Astrocyte (in vitro differentiated cells and primary cell): ENCODE measurements at regions not wholly inside any gene's neighbourhood (a gene's known extent, or its start where the extent isn't known, plus 50 kb on each side); places are given as distances from the start of the nearest gene placed in this dataset.

Experiments
- DNase-seq: peaks from one replicate; pipeline ENCODE4 v3.0.0-alpha.2; 2010; ENCODE audit warnings: low read depth
- FAIRE-seq: peaks from 2 replicates; lab custom pipeline; 2011; peaks lifted over from hg19 to GRCh38; lab: Jason Lieb, UNC
- H2AFZ ChIP-seq: 2 replicates; pipeline ENCODE4 v1.6.0; 2012; ENCODE audit warnings: low read depth, low read length, inconsistent platforms
- H3K27ac ChIP-seq: 2 replicates; pipeline ENCODE4 v1.5.1; 2011; ENCODE audit warnings: low read depth, low read length, inconsistent platforms
- H3K27me3 ChIP-seq: 2 replicates; pipeline ENCODE4 v1.6.0; 2011; ENCODE audit warnings: low read length, inconsistent platforms; ENCODE audit not compliant: insufficient read depth
- H3K36me3 ChIP-seq: 2 replicates; pipeline ENCODE4 v1.5.1; 2011; ENCODE audit warnings: low read length, inconsistent platforms; ENCODE audit not compliant: insufficient read depth
- H3K4me1 ChIP-seq: 2 replicates; pipeline ENCODE4 v1.5.1; 2011; ENCODE audit warnings: low read length, inconsistent platforms; ENCODE audit not compliant: insufficient read depth
- H3K4me2 ChIP-seq: 2 replicates; pipeline ENCODE4 v1.6.0; 2012; ENCODE audit warnings: low read length, inconsistent platforms
- H3K4me3 ChIP-seq: 2 replicates; pipeline ENCODE4 v1.5.1; 2011; ENCODE audit warnings: low read depth, mild to moderate bottlenecking, low read length, inconsistent platforms; ENCODE audit not compliant: insufficient read depth
- H3K79me2 ChIP-seq: 2 replicates; pipeline ENCODE4 v1.6.0; 2012; ENCODE audit warnings: mild to moderate bottlenecking, low read length, inconsistent platforms; ENCODE audit not compliant: insufficient read depth
- H3K9ac ChIP-seq: 2 replicates; pipeline ENCODE4 v1.6.0; 2012; ENCODE audit warnings: mild to moderate bottlenecking, low read length, inconsistent platforms
- H3K9me3 ChIP-seq: 2 replicates; pipeline ENCODE4 v1.5.1; 2012; ENCODE audit warnings: low read depth, mild to moderate bottlenecking, low read length, inconsistent platforms; ENCODE audit not compliant: insufficient read depth
- H4K20me1 ChIP-seq: 2 replicates; pipeline ENCODE4 v1.6.0; 2012; ENCODE audit warnings: low read length, inconsistent platforms; ENCODE audit not compliant: insufficient read depth
- H3K27ac Mint-ChIP-seq: one replicate; pipeline ENCODE4 v1.8.0; 2021; ENCODE audit warnings: mild to moderate bottlenecking, mixed read lengths; ENCODE audit not compliant: unreplicated experiment
- H3K27me3 Mint-ChIP-seq: one replicate; pipeline ENCODE4 v1.8.0; 2021; ENCODE audit warnings: low read depth, mixed read lengths; ENCODE audit not compliant: unreplicated experiment
- H3K36me3 Mint-ChIP-seq: one replicate; pipeline ENCODE4 v1.8.0; 2021; ENCODE audit warnings: low read depth, mixed read lengths; ENCODE audit not compliant: unreplicated experiment
- H3K4me1 Mint-ChIP-seq: one replicate; pipeline ENCODE4 v1.8.0; 2021; ENCODE audit warnings: low read depth, mixed read lengths; ENCODE audit not compliant: unreplicated experiment
- H3K4me3 Mint-ChIP-seq: one replicate; pipeline ENCODE4 v1.8.0; 2021; ENCODE audit warnings: mild to moderate bottlenecking, moderate library complexity, mixed read lengths; ENCODE audit not compliant: unreplicated experiment
- H3K9me3 Mint-ChIP-seq: one replicate; pipeline ENCODE4 v1.8.0; 2021; ENCODE audit warnings: mild to moderate bottlenecking, mixed read lengths; ENCODE audit not compliant: unreplicated experiment
- CTCF ChIP-seq: IDR thresholded peaks from 2 replicates; pipeline ENCODE4 v1.5.1; 2011; ENCODE audit warnings: low read depth, mild to moderate bottlenecking, inconsistent platforms, low read length, moderate library complexity; ENCODE audit not compliant: insufficient read depth
- EZH2 ChIP-seq: IDR thresholded peaks from 2 replicates; pipeline ENCODE4 v1.6.1; 2012; ENCODE audit warnings: mild to moderate bottlenecking, low read length, inconsistent platforms; ENCODE audit not compliant: insufficient read depth

GRCh38 chr3:43958973-43959372, 268.2 kb downstream of the ABHD5 start:
- peaks cover under 1% of the 10 kb centered on the region for H3K4me1 ChIP-seq
- no peak overlapping the region for H3K9ac ChIP-seq
- H3K36me3 ChIP-seq: no peaks in the 10 kb centered on the region
- no peak overlapping the region for H3K27ac ChIP-seq
- no peak overlapping the region for H3K4me2 ChIP-seq
- DNase-seq (no peak), FAIRE-seq (no peak)
- H4K20me1 ChIP-seq: no peaks in the 10 kb centered on the region
- Mint-ChIP-seq H3K27ac (no peak overlapping the region), H3K4me1 (peaks cover 18% of the 10 kb centered on the region), H3K36me3 (no peaks in the 10 kb centered on the region), H3K27me3 (peaks cover 22% of the 10 kb centered on the region), H3K4me3 (no peak overlapping the region), H3K9me3 (peaks cover 2% of the 10 kb centered on the region)
- no peaks in the 10 kb centered on the region for H3K79me2 ChIP-seq
- H3K4me3 ChIP-seq: no peak overlapping the region
- H3K9me3 ChIP-seq: no peaks in the 10 kb centered on the region
- H3K27me3 ChIP-seq: peaks cover 22% of the 10 kb centered on the region
- TF ChIP-seq EZH2: no peak
- no peak for TF ChIP-seq CTCF
- no peak overlapping the region for H2AFZ ChIP-seq

GRCh38 chr3:43959498-43960447, 269.0 kb downstream of the ABHD5 start:
- H4K20me1 ChIP-seq: no peaks in the 10 kb centered on the region
- no peak overlapping the region for H3K4me3 ChIP-seq
- Mint-ChIP-seq H3K27me3 (peaks cover 28% of the 10 kb centered on the region), H3K27ac (peak overlapping the region; percentile 14), H3K9me3 (peaks cover 2% of the 10 kb centered on the region), H3K4me1 (peaks cover 17% of the 10 kb centered on the region), H3K4me3 (no peak overlapping the region), H3K36me3 (no peaks in the 10 kb centered on the region)
- TF ChIP-seq EZH2 (no peak), CTCF (no peak)
- H3K4me1 ChIP-seq: no peaks in the 10 kb centered on the region
- no peak overlapping the region for H3K27ac ChIP-seq
- no peak overlapping the region for H3K4me2 ChIP-seq
- H3K79me2 ChIP-seq: no peaks in the 10 kb centered on the region
- FAIRE-seq (no peak), DNase-seq (no peak)
- H3K9me3 ChIP-seq: no peaks in the 10 kb centered on the region
- H3K36me3 ChIP-seq: no peaks in the 10 kb centered on the region
- H3K9ac ChIP-seq: no peak overlapping the region
- H3K27me3 ChIP-seq: peaks cover 22% of the 10 kb centered on the region
- H2AFZ ChIP-seq: no peak overlapping the region

GRCh38 chr3:43960448-43960840, 269.7 kb downstream of the ABHD5 start:
- DNase-seq (no peak), FAIRE-seq (no peak)
- Histone ChIP-seq H3K79me2 (no peaks in the 10 kb centered on the region), H3K4me2 (no peak overlapping the region), H3K9me3 (no peaks in the 10 kb centered on the region), H4K20me1 (no peaks in the 10 kb centered on the region), H2AFZ (no peak overlapping the region), H3K4me1 (no peaks in the 10 kb centered on the region), H3K36me3 (no peaks in the 10 kb centered on the region), H3K9ac (no peak overlapping the region), H3K27me3 (peaks cover 20% of the 10 kb centered on the region), H3K27ac (no peak overlapping the region), H3K4me3 (no peak overlapping the region)
- Mint-ChIP-seq H3K27ac (no peak overlapping the region), H3K36me3 (no peaks in the 10 kb centered on the region), H3K4me3 (no peak overlapping the region), H3K27me3 (peaks cover 32% of the 10 kb centered on the region), H3K4me1 (peaks cover 17% of the 10 kb centered on the region), H3K9me3 (peaks cover 2% of the 10 kb centered on the region)
- TF ChIP-seq CTCF (no peak), EZH2 (no peak)
